EL (cell line): ENCODE measurements at regions not wholly inside any gene's neighbourhood (a gene's known extent, or its start where the extent isn't known, plus 50 kb on each side); places are given as distances from the start of the nearest gene placed in this dataset.
A peak's percentile ranks its signal among the peaks of the same experiment; 100 is the strongest.

Source experiments
- DNase-seq: peaks from one replicate; pipeline ENCODE4 v3.0.0-alpha.2; 2016

DNA sequence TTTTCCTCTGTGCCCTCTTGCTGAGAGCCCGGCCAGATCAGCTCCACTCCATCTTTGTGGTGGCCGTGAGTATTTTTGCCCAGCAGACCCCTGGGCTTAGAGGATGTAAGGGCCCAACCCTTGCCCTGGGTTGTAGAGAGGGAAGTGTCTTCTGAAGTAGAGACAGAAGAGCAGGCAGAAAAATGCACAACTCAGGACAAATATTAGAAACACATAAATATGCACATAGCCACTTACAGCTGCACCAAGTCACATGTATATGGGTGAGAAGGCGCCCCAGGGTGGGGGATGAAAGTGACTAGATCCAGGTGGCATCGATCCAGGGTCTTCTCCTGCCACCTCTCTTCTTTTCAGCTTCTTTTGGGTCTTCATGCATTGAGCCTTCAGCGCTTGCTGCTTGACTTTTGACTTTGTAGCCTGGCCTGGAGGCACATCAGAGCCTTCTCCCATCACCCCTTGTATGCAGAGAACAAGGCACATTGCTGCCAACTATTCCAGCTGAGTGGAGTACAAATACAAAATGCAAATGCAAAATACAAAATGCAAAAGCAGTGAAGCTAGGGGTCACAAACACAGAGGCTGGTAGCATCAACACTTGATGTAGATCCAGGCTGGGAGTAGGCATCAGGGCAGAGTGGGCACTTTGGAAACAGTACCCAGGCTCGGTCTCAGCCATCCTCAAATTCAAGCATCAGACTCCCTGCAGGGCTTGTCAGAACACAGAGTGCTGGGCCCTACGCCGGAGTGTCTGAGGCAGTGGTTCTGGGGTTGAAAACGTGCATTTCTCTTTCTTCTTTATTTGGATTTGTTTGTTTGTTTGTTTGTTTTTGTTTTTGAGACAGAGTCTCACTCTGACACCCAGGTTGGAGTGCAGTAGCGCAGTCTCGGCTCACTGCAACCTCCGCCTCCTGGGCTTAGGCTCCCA is 133.0 kb downstream of the ASB7 start:
- no peak for DNase-seq

GRCh38 chr15:100737214-100737613 is 134.8 kb downstream of the ASB7 start:
- DNase-seq, result no peak

DNA sequence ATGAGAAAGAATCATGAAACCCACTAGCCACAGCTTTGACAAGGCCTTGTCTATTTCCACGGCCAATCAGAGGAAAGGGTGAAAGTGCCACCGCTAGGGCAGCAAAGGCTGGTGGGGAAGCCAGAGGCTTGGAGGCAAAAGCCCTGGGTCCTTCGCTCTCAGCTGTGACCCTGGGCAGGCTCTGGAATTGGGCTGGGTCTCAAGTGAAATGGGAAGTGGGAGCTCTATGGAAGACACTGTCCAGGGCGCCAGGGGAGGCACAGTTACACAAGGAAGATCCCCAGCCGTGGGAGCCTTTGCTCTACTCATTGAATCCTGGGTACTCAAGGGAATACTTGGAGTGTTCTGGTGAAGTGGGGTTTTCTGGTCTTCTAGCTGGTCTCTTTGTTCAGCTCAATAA is 136.2 kb downstream of the ASB7 start:
- DNase-seq, result no peak

- DNase-seq, result no peak
Measured at GRCh38 chr15:100740138-100740537, 137.7 kb downstream of the ASB7 start.

DNA sequence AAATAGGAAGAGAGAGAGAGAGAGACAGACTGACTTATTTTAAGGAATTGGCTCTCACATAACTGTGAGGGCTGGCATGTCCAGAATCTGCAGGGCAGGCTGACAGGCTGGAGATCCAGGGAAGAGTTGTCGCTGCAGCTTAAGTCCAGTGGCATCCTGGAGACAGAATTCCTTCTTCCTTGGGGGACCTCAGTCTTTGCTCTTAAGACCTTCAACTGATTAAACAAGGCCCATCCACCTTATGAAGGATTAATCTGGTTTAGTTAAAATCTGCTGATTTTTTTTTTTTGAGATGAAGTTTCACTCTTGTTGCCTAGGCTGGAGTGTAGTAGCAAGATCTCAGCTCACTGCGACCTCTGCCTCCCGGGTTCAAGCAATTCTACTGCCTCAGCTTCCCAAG is 128.0 kb upstream of the ALDH1A3 start:
- no peak for DNase-seq

GRCh38 chr15:100753503-100753902 is 126.1 kb upstream of the ALDH1A3 start:
- DNase-seq, result no peak

- no peak for DNase-seq
Measured at GRCh38 chr15:100757661-100758060, 122.0 kb upstream of the ALDH1A3 start.

DNA sequence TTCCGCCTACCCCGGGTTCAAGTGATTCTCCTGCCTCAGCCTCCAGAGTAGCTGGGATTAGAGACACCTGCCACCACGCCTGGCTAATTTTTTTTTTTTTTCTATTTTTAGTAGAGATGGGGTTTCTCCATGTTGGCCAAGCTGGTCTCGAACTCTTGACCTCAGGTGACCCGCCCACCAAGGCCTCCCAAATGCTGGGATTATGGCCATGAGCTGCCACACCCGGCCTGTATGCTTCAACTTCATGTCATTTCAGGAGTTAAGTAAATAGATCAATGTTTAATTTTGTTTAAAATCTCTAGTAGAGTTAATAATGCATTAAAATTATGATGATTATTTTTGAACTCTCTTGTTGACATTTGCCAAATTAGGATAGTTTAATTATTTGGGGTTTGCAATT is 121.1 kb upstream of the ALDH1A3 start:
- no peak for DNase-seq

GRCh38 chr15:100759106-100759505 is 120.5 kb upstream of the ALDH1A3 start:
- DNase-seq, result peak; percentile 52

- peak; percentile 80 for DNase-seq
Measured at GRCh38 chr15:100759698-100760356, 119.8 kb upstream of the ALDH1A3 start.

DNA sequence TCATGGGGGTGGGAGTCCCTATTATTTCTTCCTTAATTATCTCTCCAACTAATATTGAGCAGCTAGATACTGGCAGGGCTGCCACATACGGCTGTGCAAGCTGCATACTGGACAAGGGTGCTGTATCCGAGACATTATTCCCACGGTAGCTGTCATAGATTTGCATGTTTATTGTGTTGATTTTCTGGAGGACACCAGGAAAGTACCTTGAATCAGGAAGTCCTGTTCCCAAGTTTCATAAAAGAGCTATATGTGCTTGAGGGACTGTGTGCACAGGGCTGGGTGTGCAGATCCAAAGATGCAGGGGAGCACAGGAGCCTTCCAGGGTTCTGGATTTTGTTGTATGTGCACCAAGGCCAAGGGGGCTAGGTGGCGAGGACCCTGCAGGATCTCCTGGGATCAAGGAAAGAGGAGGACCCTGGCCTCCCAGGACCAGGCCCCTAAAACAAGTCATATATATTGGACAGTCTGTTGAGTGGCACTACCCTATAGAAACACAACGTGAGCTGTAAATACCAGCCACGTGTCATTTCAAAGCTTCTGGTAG is 119.2 kb upstream of the ALDH1A3 start:
- DNase-seq, result no peak

GRCh38 chr15:100761290-100761935 is 118.2 kb upstream of the ALDH1A3 start:
- no peak for DNase-seq

DNA sequence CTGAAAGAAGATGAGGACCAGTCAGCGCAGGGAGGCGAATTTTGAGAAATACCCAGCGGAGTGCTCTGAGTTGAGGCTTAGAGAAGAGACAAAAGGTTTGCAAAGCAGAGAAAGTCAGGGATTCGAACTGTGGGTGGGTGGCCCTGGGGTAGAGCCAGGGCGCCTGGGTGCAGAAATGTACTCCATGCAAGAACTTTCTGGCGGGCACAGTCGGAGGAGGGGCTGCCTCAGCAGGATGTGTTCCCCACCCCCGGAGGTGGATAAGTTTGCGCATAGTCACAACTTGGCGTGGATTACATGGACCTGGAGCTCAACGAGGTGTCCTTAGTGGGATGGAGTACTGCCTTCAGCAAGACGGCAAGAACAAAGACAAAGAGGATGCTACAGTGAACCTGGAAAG is 117.3 kb upstream of the ALDH1A3 start:
- DNase-seq, result no peak

GRCh38 chr15:100762913-100763834 is 116.5 kb upstream of the ALDH1A3 start:
- peak; percentile 11 for DNase-seq

DNA sequence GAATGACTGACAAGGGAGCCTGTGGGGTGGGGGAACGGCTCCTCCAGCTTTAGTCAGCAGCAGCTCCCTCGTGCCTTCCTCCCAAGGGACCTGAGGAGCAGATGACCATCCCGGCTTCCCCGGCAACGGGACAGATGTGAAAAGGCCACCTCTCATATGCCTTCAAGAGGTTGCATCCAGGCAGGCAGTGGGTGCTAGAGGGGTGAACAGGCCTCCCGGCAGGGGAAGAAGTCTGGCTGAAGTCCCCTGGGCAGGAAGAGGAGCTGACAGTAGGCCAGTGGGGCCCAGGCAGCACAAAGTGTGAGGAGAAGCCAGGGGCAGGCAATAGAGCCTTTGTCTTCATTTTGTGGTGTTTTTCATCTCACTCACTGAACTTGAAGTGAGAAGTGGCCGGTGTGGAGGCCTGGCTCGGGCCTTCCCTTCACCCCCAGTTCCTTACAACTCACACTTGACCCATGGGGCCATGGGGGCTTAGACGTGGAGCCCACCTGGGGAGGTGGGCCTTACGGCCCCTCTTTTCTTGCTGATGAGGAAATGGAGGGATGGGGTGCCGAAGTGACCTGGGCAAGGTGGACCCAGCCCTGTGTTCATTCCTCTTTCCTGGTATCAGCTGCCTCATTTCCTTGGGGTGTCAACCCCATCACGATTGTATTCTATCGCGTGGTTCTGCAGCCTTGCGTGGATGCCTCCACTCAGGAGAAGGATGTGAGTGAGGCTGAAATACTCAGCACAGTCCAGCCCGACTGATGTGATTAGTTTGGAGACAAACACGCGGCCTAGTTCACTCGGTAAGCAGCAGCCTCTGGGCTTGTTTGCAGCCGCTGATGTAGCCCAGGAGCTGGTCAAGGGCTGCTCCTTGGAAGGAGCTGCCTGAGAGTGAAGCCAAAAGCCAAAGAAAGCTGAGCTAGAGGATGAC is 115.5 kb upstream of the ALDH1A3 start:
- no peak for DNase-seq

DNA sequence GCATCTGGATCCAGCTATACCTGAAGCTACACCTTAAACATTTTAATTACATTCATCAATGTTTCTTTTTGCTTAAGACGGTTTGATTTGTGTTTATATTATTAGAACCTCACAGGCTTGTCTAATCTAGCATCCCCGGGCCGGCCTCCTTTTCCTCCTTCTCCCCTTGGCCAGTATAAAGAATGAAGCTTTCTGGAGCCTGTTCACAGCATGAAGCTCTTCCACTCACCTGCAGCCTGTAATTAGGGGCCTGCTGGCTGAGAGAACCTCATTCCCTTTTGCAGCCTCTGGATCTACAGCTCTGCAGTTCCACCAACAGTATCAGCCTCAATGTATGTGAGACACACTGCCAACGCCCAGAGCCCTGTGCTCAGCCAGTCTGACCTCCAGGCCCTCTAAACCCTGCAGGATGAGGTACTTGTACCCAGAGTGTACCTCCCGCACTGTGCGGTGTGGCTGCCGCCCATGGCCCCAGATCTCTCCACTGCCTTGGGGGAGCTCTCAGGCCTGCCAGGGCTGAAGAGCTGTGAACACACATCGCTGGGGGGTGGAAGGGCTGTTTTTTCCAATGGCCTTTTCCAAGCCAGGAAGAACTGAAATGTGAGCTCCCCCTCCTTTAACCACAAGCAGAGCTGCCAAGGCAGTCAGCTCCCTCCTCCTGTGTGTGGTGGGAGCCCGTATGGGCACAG is 114.7 kb upstream of the ALDH1A3 start:
- peak; percentile 16 for DNase-seq

DNA sequence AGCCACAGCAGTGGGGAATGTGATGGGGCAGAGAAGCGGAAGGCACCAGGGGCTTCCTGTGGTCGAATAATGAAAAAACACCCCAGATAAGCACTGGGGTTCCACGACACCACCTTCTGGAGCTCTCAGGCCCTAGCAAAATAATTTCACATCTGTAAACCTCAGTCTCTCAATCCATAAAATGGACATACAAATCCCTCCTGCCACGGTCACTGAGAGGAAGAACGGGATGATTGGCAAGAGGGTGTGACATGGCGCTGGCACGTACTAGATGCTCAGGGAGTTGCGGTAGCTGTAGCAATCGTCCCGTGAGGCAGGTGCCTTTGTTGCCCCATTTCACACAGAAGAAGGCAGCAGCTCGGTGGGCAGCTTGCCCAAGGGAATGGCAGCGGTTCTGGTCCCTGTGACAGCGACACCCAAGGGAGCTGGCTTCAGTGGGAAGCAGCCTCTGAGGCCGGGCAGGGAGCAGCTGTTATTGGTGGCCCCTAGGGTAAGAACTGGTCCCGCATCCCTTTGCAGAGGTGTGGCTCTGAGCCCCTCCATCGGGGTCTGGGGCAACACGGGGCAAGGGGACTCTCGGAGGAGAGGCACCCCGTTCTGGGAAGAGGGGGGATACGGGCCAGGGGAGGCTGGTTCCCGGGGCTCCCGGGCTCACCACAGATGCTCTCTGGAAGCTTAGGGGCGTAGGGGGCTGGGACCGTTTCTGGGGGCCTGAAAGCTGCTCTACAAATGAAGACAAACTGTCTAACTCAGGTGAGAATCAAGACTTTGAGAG is 114.0 kb upstream of the ALDH1A3 start:
- no peak for DNase-seq

DNA sequence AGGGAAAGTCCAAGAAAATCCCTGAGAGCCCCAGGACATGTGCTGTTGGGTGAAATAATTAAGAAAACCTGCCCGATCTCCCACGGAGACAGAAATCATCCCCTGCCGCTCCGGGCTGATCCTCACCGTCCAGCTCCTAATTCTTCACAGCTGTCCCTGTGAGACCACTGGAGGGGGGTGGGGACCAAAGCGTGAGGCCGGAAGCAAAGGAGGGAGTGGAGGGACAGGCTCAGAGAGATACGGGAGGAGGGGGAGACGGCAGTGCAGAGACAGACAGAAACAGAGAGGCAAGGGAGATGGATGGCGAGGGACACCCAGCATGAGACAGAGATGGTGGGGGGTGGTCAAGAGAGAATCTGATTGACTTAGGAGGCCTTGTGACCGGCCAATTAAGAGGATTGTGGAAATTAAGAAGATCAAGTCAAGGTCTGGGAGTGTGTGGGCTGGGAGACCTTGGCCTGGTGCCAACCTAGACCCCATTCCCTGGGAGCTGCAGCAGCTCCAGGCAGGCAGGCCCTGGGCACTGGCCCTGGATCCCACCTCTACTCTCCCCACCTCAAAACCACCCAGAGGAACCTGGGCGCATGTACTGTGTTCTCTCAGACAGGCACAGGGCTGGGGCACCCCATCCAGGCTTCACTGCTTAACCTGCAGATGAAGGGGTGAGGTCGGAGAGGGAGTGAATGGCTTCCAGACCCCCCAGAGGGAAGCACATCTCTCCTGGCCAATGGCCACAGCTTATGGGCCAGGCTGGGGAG is 113.2 kb upstream of the ALDH1A3 start:
- no peak for DNase-seq
